WTC11 (cell line): ENCODE measurements at regions not wholly inside any gene's neighbourhood (a gene's known extent, or its start where the extent isn't known, plus 50 kb on each side); places are given as distances from the start of the nearest gene placed in this dataset.

ENCODE experiments used
- ATAC-seq: fragments of 200-7000 bp; cut with Tn5 transposase; 2 replicates; pipeline ENCODE4 v1.10.0; 2021; ENCODE audit warnings: mild to moderate bottlenecking, moderate library complexity
- CTCF ChIA-PET: fragments of 300-600 bp; sonication (Branson Sonifier 250); formaldehyde crosslinking; loops from one replicate; lab custom pipeline; 2021; ENCODE audit warnings: antibody characterized with exemption; lab: Charles Lee
- POLR2A ChIA-PET: fragments of 350-600 bp; sonication (Branson Sonifier 250); formaldehyde crosslinking; loops from one replicate; lab custom pipeline; 2021; ENCODE audit warnings: antibody characterized with exemption; lab: Charles Lee
- DNase-seq: peaks from one replicate; pipeline ENCODE4 v3.0.0; 2021; ENCODE audit warnings: low spot score
- H3K27ac Mint-ChIP-seq: 2 replicates; pipeline ENCODE4 v1.8.0; 2021; ENCODE audit warnings: mixed read lengths
- H3K27me3 Mint-ChIP-seq: 2 replicates; pipeline ENCODE4 v1.8.0; 2021; ENCODE audit warnings: low read depth, mild to moderate bottlenecking, moderate library complexity, mixed read lengths
- H3K36me3 Mint-ChIP-seq: 2 replicates; pipeline ENCODE4 v1.8.0; 2021; ENCODE audit warnings: mixed read lengths
- H3K4me1 Mint-ChIP-seq: 2 replicates; pipeline ENCODE4 v1.8.0; 2022; ENCODE audit warnings: mixed read lengths
- H3K4me3 Mint-ChIP-seq: 2 replicates; pipeline ENCODE4 v1.8.0; 2021; ENCODE audit warnings: mild to moderate bottlenecking, moderate library complexity, mixed read lengths
- H3K9me3 Mint-ChIP-seq: 2 replicates; pipeline ENCODE4 v1.8.0; 2021; ENCODE audit warnings: mixed read lengths
- CREB1 ChIP-seq: sonication (generic); formaldehyde crosslinking; IDR thresholded peaks from 2 replicates; pipeline ENCODE4 v1.8.0; 2023; ENCODE audit warnings: mild to moderate bottlenecking, missing genetic modification reagents
- ESRRA ChIP-seq: sonication (generic); formaldehyde crosslinking; IDR thresholded peaks from 2 replicates; pipeline ENCODE4 v1.8.1; 2022; ENCODE audit warnings: mild to moderate bottlenecking, missing genetic modification reagents, borderline replicate concordance
- ETV6 ChIP-seq: sonication (generic); formaldehyde crosslinking; IDR thresholded peaks from 2 replicates; pipeline ENCODE4 v1.8.1; 2022; ENCODE audit warnings: mild to moderate bottlenecking, missing genetic modification reagents
- FOXJ3 ChIP-seq: sonication (generic); formaldehyde crosslinking; IDR thresholded peaks from 2 replicates; pipeline ENCODE4 v1.9.0; 2021; ENCODE audit warnings: missing genetic modification reagents, mild to moderate bottlenecking, borderline replicate concordance
- GABPB1 ChIP-seq: sonication (generic); formaldehyde crosslinking; IDR thresholded peaks from 2 replicates; pipeline ENCODE4 v1.8.1; 2023; ENCODE audit warnings: mild to moderate bottlenecking, missing genetic modification reagents
- GRHL2 ChIP-seq: fragments of 250-450 bp; sonication (Bioruptor Pico); IDR thresholded peaks from 2 replicates; pipeline ENCODE4 v1.8.0; 2022; ENCODE audit warnings: mild to moderate bottlenecking, moderate library complexity; ENCODE audit not compliant: insufficient replicate concordance, severe bottlenecking
- IRF1 ChIP-seq: sonication (generic); formaldehyde crosslinking; IDR thresholded peaks from 2 replicates; pipeline ENCODE4 v1.8.0; 2023; ENCODE audit warnings: missing genetic modification reagents
- JUN ChIP-seq: sonication (generic); formaldehyde crosslinking; IDR thresholded peaks from 2 replicates; pipeline ENCODE4 v1.8.0; 2023; ENCODE audit warnings: mild to moderate bottlenecking, missing genetic modification reagents
- PRDM15 ChIP-seq: sonication (generic); formaldehyde crosslinking; IDR thresholded peaks from 2 replicates; pipeline ENCODE4 v1.8.0; 2022; ENCODE audit warnings: missing genetic modification reagents
- PRRX2 ChIP-seq: fragments of 250-450 bp; sonication (Bioruptor Pico); IDR thresholded peaks from 2 replicates; pipeline ENCODE4 v1.8.0; 2021; ENCODE audit warnings: mild to moderate bottlenecking
- RORB ChIP-seq: fragments of 250-450 bp; sonication (Bioruptor Pico); IDR thresholded peaks from 2 replicates; pipeline ENCODE4 v1.9.0; 2021; ENCODE audit warnings: mild to moderate bottlenecking
- SP1 ChIP-seq: sonication (generic); formaldehyde crosslinking; conservative IDR thresholded peaks from 2 replicates; pipeline ENCODE4 v1.8.1; 2022; ENCODE audit warnings: missing genetic modification reagents
- USF2 ChIP-seq: sonication (generic); formaldehyde crosslinking; IDR thresholded peaks from 2 replicates; pipeline ENCODE4 v1.8.1; 2023; ENCODE audit warnings: mild to moderate bottlenecking, missing genetic modification reagents, moderate library complexity
- ZNF219 ChIP-seq: sonication (generic); formaldehyde crosslinking; IDR thresholded peaks from 2 replicates; pipeline ENCODE4 v1.8.0; 2023; ENCODE audit warnings: missing genetic modification reagents, mild to moderate bottlenecking, borderline replicate concordance
- ZSCAN18 ChIP-seq: fragments of 250-450 bp; sonication (Bioruptor Pico); IDR thresholded peaks from 2 replicates; pipeline ENCODE4 v2.1.2; 2022; ENCODE audit warnings: mild to moderate bottlenecking, moderate library complexity
- TF ChIP-seq, protein P1 (sequence below): sonication (generic); formaldehyde crosslinking; IDR thresholded peaks from 2 replicates; pipeline ENCODE4 v1.8.1; 2023; ENCODE audit warnings: mild to moderate bottlenecking, missing genetic modification reagents, moderate library complexity
- TF ChIP-seq, protein P2 (sequence below): fragments of 250-450 bp; sonication (Bioruptor Pico); IDR thresholded peaks from 2 replicates; pipeline ENCODE4 v1.8.0; 2021; ENCODE audit warnings: mild to moderate bottlenecking
- TF ChIP-seq, protein P3 (sequence below): sonication (generic); formaldehyde crosslinking; IDR thresholded peaks from 2 replicates; pipeline ENCODE4 v1.8.0; 2022; ENCODE audit warnings: mild to moderate bottlenecking, missing genetic modification reagents

DNA sequence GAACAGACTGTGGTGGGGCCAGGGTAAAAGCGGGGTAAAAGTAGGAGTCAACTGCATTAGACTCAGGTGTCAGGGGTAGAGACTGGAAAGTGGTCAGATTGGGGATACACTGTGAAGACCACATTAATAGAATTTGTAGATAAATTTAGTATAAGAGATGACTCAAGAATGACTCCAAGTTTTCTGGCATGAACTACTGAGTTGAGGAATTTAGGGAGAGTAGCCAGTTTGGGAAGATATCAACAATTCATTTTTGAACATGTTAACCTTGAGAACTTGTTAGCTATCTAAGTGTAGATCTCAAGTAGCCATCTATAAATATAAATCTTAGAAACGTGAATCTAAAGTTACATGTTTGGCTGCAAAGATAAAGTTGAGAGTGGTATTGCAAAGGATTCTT lies 206.9 kb upstream of the HCCS start (continued):
- no peak for TF ChIP-seq GRHL2
- no peak for TF ChIP-seq SP1
- no peak for TF ChIP-seq USF2 (CRISPR knock-in tag)
- TF ChIP-seq ESRRA (CRISPR knock-in tag) = no peak
- no peak for TF ChIP-seq RORB (CRISPR knock-in tag)
- TF ChIP-seq, all 79 proteins: peak for 0

DNA sequence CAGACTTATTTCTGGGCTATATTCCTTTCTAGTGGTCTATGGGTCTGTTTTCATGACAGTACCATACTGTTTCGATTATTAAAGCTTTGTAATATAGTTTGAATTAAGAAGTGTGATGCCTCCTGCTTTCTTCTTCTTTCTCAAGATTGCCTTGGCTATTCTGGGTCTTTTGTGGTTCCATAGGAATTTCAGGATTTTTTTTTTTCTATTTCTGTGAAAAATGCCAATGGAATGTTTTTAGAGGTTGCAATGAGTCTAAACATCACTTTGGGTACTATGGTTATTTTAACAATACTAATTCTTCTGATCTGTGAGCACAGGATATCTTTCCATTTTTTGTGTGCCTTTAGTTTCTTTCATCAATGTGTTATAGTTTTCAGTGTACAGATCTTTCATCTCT lies 204.3 kb upstream of the HCCS start:
- peaks cover 7% of the 10 kb centered on the region for H3K9me3 Mint-ChIP-seq
- DNase-seq (no peak), ATAC-seq (no peak)
- TF ChIP-seq JUN (CRISPR knock-in tag) = no peak
- TF ChIP-seq PRDM15 (CRISPR knock-in tag) = no peak
- no peak for TF ChIP-seq ZSCAN18 (CRISPR knock-in tag)
- TF ChIP-seq ZNF219 (CRISPR knock-in tag) = no peak
- no peak for TF ChIP-seq FOXJ3 (CRISPR knock-in tag)
- TF ChIP-seq, protein P1, sequence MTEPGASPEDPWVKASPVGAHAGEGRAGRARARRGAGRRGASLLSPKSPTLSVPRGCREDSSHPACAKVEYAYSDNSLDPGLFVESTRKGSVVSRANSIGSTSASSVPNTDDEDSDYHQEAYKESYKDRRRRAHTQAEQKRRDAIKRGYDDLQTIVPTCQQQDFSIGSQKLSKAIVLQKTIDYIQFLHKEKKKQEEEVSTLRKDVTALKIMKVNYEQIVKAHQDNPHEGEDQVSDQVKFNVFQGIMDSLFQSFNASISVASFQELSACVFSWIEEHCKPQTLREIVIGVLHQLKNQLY (CRISPR knock-in tag) = no peak
- TF ChIP-seq, protein P2, sequence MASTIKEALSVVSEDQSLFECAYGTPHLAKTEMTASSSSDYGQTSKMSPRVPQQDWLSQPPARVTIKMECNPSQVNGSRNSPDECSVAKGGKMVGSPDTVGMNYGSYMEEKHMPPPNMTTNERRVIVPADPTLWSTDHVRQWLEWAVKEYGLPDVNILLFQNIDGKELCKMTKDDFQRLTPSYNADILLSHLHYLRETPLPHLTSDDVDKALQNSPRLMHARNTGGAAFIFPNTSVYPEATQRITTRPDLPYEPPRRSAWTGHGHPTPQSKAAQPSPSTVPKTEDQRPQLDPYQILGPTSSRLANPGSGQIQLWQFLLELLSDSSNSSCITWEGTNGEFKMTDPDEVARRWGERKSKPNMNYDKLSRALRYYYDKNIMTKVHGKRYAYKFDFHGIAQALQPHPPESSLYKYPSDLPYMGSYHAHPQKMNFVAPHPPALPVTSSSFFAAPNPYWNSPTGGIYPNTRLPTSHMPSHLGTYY (CRISPR knock-in tag) = no peak
- CTCF ChIA-PET = no interaction called here
- H3K27me3 Mint-ChIP-seq = no peaks in the 10 kb centered on the region
- POLR2A ChIA-PET = no interaction called here
- no peaks in the 10 kb centered on the region for H3K36me3 Mint-ChIP-seq
- H3K4me1 Mint-ChIP-seq = no peaks in the 10 kb centered on the region
- no peak overlapping the region for H3K27ac Mint-ChIP-seq
- H3K4me3 Mint-ChIP-seq = no peak overlapping the region

GRCh38 chrX:10922159-10922558 lies 189.0 kb upstream of the HCCS start:
- no peaks in the 10 kb centered on the region for H3K4me1 Mint-ChIP-seq

More at GRCh38 chrX:10922159-10922558, 189.0 kb upstream of the HCCS start:
- no peak overlapping the region for H3K27ac Mint-ChIP-seq
- no peak for DNase-seq
- H3K27me3 Mint-ChIP-seq = no peaks in the 10 kb centered on the region
- H3K9me3 Mint-ChIP-seq = no peaks in the 10 kb centered on the region
- no peak for ATAC-seq
- no peaks in the 10 kb centered on the region for H3K36me3 Mint-ChIP-seq
- ChIA-PET POLR2A (interaction anchor here (0.5 kb wide), 1 partner anchor 9 kb away, joined by 4 read pairs; no protein-coding TSS in a partner anchor), CTCF (no interaction called here)
- TF ChIP-seq CREB1 = no peak
- no peak for TF ChIP-seq GABPB1
- TF ChIP-seq, protein P1 (CRISPR knock-in tag) = no peak
- TF ChIP-seq, protein P2 (CRISPR knock-in tag) = no peak
- no peak for TF ChIP-seq IRF1 (CRISPR knock-in tag)
- no peak for TF ChIP-seq PRRX2 (CRISPR knock-in tag)
- no peak for TF ChIP-seq ETV6 (CRISPR knock-in tag)
- TF ChIP-seq, protein P3, sequence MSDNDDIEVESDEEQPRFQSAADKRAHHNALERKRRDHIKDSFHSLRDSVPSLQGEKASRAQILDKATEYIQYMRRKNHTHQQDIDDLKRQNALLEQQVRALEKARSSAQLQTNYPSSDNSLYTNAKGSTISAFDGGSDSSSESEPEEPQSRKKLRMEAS (CRISPR knock-in tag) = no peak
- no peak overlapping the region for H3K4me3 Mint-ChIP-seq
